Kidney tubule cell (primary cell): ENCODE measurements at regions not wholly inside any gene's neighbourhood (a gene's known extent, or its start where the extent isn't known, plus 50 kb on each side); places are given as distances from the start of the nearest gene placed in this dataset.
"Not testable (repeated sequence)": the region's sequence is repeated elsewhere in the genome, so short reads cannot be mapped to it uniquely, and the experiment has no call there.

ENCODE experiments used
- DNase-seq: peaks from one replicate; pipeline ENCODE4 v3.0.0-alpha.2; 2018; ENCODE audit warnings: low spot score

DNA sequence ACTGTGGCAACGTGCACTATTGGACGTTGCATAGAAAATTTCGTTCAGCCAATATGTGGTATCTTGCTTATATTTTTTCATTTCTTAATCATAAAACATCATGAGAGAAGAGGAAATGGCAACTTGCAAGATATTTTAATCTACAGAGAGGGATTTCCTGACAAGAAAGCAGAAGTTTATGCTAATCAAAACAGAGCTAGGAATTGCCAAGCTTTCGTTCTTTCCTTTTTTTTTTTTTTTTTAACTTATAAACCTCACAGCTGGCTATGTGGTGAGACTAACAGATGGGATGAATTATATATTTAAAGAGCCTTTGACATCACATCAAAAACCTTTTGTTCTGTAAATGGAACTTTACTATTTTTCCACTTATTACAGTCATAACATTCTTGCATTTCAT lies 1136.9 kb upstream of the TMEFF2 start:
- DNase-seq: no peak

DNA sequence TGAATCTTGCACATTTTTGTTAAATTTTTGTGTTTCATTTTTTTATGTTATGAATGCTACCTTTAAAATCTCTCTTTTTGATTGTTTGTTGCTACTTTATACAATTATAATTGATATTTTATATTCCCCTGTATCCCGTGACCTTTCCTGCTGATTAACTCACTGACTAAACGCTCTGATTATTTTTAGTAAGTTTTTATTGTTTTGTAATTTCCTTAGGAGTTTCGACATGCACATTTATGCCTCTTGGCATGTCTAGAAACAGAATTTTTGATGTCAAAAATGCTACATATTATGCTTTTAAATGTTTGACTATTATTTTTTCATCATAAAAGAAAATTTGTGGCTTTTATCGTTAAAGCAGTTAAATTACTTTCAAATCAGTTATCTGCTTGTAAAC lies 1131.6 kb upstream of the TMEFF2 start:
- no peak for DNase-seq

DNA sequence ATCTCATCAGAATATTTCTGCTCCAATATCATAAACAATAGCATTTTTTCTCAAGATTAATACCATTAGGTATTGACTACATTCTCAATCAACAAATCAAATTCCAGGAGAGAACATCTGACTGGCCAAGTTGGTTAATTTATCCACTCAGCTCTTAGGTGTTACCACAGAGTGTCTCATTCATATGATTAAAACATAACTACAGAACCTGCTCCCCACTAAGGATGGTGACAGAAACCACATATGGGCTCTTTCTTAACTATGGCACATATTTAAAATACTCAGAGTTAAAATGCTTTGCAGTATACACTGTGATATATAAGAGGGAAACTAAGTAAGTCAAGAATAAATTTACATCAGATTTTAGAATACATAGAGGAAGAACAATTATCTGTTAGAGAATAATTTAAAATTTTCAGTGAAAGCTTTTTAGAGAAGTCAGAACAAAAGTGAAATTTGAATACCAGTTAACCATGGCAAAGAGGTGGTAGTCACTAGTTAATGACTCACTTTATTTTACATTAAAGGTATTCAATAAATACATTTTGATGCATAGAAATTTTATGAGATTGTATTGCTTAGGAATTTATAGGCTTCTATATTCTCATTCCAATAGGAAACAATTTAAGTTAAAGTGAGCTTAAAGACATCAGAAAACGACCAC lies 1120.8 kb upstream of the TMEFF2 start:
- no peak for DNase-seq

DNA sequence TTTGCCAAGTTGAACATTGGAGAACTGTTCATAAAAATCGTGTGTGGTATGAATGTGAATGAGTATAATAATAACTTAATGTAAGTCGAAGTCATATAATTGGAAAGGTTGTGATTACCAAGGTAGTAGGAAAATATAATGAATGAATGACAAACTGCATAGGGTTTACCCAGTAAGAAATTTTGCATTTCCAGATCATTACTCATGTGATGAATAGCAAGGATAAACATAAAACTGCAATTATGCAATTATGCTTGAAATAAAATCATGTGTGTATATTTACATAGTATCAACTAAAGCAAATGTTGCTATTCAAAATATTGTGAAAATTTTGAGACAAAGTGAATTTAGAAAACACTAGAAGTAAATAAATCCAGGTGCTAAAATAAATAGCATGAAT lies 1108.7 kb upstream of the TMEFF2 start:
- DNase-seq: no peak

DNA sequence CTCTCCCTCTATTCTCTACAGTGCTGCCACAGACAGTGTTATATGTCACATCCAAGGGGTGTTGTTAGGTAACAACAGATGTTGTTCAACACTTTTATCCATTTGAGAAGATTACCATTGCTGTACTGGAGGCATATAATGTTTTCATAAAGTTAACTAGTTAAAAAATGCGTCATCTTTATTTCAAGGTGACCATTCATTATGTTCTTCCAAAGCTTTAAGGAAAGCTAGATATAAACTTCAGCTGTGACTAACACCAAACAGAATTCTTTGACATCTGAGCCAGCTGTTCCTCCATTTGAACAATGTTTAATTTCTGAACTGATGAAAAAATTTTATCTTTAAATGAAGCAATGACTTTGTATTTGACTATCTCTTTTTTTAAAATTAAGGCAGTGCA lies 1099.6 kb upstream of the TMEFF2 start:
- no peak for DNase-seq

DNA sequence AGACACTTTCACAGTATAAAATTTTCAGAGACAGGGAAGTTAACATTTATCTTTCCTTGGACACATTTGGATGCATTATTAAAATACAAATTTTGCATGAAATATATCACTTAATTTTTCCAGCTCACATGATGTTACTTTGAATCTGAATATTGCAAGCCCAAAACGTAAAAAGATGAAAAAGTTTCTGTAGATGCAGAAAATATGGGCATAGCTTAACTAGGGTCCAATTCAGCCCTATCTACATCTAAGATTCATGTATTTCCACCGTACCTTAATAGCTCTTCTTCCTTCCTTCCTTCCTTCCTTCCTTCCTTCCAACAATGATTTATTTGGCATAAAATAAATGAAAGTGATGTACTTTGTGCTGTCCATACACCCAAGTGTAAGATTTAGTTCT lies 1084.6 kb upstream of the TMEFF2 start:
- DNase-seq: no peak

DNA sequence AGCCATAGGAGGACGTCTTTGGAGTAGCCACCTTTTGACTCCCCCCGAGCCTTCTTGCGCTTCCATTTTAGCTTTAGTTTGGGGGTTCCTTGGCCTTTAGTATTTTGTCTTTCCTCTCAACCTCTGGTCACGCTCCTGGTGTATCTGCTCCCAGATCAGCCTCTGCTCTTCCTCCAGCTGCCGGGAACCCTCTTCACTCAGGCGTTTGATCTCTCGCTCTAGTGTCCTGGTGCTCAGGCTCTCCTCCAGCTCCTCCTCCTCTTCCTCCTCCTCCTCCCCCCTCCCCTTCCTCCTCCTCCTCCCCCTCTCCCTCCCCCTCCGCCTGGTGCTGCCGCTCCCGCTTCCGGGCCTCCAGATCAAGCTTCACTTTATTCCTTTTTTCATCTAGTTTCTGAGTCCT lies 1082.3 kb upstream of the TMEFF2 start:
- no peak for DNase-seq

DNA sequence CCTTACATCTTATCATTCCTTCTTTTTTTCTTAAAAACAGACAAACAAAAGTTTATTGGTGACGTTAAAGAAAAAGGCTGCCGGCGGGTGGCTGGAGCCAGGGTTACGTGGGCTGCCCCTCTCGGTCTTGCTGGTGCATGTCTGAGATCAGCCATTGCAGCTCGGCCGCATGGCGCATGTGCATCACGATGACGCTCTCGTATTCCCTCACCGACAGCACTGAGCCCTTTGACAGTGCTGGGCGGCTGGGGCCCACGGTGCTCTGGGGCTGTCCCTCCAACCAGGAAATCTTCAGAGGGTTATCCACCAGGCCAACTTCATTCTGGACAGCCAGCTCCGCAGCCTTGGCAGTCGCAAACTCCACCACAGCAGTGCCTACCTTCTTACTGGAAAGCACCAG lies 1081.8 kb upstream of the TMEFF2 start:
- DNase-seq: no peak

DNA sequence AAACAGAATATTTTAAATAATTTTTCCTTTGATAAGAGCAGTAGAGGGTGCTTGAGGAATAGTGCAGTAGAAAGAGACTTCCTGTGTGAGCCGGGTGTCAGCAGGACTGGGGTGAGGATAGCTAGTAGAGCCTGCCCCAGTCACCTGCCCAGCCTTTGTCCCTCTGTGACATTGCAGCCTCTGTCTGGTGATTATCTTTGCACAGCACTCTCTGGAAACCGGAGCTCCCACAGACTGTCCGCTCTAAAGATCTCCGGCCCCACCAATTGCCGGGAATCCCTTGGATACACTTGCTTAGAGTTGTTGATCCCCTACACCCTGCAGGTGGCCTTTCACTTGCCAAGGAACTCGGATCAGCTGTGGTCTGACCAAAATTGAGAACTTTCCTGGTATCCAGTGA lies 1081.3 kb upstream of the TMEFF2 start:
- DNase-seq: no peak

DNA sequence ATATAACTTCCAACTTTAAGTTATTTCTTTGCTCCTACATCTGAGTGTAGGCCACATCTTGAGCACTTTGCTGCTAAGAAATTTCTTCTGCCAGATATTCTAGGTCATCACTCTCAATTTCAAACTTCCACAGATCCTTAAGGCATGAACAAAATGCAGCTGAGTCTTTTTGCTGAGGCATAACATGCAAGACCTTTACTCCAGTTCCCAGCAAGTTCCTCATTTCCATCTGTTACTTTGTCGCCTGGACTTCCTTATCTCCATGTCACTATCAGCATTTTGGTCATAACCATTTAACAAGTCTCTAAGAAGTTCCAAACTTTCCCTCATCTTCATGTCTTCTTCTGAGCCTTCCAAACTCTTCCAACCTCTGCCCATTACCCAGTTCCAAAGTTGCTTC lies 1077.3 kb upstream of the TMEFF2 start:
- DNase-seq: no peak

DNA sequence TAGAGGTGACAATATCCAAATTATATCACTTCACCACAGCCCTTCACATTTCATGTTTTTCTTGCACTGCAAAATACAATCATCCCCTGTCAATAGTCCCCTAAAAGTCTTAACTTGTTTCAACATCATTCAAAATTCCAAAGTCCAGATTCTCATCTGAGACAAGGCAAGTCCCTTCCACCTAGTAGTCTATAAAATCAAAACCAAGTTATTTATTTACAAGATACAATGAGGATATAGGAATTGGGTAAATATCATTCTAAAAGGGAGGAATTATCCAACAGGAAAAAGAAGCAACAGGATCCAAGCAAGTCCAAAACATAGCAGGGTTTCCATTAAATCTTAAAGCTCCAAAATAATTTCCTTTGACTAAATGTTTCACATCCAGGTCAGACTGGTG lies 1076.1 kb upstream of the TMEFF2 start:
- DNase-seq: no peak

DNA sequence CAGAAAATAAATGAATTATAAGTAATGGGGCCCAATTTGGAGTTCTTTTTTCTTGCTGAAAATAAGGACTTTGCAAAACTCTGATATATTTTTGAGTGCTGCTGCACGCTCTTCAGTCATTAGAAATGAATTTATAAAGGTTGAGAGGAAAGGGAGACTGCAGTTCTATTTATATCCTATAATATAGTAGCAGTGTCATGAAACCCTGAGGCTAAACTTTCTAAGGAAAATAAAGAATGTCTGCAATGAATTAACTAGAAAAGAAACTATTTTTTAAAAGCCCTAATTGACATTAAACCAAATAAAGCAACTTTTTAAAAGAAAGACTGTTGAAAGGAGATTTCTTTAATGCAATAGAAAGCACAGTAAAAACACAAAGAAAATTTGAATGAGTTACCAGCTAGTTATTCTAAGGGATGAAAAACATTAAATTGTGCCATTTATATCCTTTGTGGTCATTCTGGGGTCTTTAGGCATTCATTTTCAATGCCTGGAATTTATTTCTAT lies 1072.8 kb upstream of the TMEFF2 start:
- DNase-seq: no peak

DNA sequence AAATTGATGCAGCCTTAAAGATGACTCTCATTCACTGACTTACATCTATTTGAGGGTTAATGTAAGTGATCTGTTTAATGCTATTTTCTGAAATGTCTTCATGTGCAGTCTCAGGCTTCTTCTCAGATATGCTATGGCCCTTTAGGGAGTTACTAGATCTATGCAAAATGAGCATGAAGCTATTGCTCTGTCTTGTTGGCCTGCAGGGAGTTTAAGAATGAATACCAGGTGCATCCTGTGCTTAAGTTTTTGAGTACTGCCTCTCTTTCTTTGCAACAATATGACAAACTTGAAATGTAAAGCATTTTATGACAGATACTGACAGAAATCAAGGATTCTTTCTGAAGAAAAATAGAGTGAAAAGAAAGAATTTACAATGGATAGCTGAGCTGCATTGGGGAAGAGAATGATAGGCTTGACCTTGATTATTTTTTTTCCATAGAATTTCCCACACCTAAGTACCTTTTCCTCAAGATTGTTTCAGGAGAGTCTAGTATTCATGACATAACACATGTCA lies 1058.3 kb upstream of the TMEFF2 start:
- no peak for DNase-seq

DNA sequence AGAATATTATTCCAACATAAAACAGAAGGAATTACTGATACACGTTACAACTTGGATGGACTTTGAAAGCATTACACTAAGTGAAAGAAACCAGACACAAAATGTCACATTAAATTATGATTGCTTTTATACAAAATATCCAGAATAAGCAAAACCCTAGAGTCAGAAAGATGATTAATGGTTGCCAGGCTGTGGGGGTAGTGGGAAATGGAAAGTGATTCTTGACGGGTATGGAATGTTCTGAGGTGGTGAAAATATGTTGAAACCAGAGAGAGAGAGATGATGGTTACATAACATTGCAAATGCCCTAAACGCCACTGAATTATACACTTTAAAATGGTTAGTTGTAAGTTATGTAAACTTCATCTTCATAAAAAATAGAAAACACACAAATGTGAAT lies 1057.2 kb upstream of the TMEFF2 start:
- no peak for DNase-seq

DNA sequence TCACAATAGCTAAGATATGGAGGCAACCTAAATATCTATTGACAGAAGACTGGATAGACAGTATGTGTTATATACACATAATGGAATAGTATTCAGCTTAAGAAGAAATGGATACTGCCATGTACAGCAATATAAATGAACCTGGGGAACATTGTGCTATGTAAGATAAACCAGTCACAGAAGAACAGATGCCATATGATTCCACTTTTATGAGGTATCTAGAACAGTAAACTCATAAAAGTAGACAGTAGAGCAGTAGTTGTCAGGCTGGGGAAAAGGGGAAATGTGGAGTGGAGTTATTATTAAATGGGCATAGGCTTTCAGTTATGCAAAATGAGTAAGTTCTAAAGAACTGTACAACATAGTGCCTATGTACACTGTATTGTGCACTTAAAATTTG lies 1055.7 kb upstream of the TMEFF2 start:
- no peak for DNase-seq

DNA sequence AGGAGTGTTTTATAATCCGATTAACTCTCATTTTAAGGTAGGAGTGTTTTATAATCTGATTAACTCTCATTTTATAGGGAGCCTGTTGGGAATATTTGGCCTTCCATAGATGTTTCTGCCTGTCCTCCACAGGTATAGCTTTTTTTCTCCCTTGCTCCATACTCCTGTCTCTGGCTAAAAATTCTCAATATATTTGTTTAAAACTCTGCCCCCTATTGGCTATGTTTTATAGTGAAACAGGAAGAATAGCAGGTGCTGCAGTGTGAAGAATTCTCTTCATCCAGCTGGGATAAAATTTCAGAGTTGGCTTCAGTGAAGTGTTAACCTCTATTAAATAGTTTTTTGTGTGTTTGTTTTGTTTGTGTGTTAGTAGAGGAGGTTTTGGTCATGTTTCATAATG lies 1046.0 kb upstream of the TMEFF2 start:
- peak; percentile 9 for DNase-seq

DNA sequence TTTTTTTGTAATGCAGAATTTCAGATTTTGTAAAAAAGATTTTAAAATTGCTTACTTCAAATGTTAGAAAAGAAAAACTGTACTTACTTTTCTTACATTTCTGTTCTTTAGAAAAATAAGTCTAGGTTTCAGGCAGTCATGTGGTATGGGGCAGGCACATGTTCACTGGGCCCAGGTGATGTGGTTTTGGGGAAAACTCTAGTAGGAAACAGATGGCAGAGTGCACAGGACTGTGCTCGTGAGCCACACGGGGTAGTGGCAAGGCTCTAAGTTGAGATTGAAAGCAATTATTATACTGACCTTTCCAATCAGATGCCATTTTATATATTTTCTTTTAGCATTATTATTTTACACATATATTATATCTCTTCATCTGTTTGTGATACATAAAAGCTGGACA lies 1036.9 kb upstream of the TMEFF2 start:
- DNase-seq: no peak

DNA sequence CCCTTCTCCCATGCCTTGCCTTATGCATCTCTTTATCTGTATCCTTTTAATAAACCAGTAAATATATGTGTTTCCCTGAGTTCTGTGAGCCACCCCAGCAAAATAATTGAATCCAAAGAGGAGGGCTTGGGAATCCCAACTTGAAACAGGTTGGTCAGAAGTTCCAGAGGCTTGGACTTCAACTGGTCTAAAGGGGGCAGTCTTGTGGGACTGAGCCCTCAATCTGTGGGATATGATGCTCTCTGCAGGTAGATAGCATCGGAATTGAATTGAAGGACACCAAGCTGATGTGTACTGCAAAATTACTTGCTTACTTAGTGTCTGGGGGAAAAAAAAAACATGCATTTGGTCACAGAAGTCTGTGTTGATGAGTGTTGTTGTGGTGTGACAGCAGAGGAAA lies 1033.5 kb upstream of the TMEFF2 start:
- DNase-seq: no peak

DNA sequence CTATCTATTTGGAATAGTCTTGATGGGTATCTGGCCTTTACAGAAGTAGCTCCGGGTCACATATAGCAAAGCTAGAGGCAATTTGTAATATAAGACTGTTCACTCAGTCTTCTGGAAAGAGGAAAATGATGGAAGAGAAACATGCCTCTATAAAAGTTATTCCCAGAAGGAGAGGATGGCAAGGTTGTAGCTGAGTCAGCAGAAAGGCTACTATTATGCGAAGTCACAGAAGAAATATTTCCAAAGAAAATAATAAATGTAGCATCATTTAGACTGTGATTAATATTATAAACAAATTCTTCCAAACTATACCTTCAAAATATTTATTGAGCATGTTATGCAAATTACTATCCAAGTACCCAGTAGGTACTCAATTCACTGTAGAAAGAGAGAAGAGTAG lies 1027.7 kb upstream of the TMEFF2 start:
- no peak for DNase-seq

DNA sequence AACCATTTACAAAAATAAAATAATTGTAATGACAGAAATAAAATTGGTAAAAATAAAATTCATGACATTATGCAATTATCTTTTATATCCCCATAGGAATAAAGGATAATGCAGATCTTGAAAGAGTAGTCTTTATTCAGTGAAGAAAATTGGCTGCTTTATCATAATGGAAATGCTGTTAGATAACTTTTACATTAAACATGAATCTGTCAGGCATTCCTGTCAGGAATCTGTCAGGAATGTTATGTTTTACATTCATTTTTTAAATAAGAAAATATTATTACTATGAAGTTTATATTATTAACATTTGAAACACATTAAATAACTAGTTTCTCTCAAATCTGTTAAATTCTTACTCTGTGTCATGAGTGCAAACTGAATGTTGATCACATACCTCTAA lies 1024.7 kb upstream of the TMEFF2 start:
- no peak for DNase-seq

DNA sequence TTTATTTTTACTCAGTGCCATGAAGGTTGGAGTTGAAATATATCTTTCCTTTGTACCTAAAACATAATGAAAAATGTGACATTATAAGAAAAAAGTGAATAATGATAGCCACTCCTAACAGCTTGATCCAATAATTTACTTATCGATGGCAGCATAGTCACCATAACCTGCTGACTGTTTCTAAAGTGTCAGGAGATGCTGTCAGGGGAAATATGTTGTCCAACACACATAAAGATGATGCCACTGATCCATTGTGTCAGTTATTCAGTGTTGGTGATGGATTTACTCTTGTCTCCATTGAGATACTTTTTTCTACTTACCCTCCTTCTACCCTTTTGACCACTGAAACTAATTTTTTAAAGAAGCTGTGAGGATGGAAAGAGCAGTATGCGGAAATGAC lies 1006.9 kb upstream of the TMEFF2 start:
- no peak for DNase-seq

DNA sequence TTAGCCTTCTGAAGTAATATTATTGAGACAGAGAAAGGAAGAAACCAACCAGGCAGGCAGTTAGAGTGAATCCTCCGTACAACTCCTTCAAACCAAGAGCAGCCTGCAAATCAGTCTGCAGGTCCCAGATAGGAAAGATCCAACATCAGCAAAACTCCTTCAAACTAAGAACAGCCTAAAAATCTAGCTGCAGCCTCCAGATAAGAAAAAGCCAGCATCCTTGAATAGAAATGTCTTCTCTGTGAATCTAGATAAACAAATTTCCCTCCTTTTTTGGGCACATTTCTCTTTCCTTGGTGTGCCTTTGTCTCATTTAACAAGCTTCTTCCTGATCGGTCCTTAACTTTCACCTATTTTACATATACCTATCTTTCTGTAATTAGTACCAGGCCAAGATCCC lies 1004.6 kb upstream of the TMEFF2 start:
- DNase-seq: no peak

DNA sequence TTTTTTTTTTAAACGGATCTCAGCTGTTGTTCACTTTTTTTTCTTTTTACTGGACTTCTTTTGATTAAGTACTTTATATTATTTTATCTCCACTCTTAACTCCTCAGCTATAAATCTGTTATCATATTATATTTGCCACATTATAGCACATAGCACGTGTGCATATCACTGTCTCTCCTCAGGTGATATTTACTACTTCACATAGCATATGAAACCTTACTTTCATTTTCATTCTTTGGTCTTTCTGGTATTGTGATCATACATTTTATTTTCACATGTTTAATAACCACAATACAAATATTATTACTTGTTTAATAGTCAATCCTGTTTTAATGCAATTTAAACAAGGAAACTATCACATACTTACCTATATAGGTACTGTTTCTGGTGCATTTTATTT lies 993.1 kb upstream of the TMEFF2 start:
- no peak for DNase-seq

DNA sequence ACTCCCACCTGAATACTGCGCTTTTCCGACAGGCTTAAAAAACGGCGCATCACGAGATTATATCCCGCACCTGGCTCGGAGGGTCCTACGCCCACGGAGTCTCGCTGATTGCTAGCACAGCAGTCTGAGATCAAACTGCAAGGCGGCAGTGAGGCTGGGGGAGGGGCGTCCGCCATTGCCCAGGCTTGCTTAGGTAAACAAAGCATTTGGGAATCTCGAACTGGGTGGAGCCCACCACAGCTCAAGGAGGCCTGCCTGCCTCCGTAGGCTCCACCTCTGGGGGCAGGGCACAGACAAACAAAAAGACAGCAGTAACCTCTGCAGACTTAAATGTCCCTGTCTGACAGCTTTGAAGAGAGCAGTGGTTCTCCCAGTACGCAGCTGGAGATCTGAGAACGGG lies 976.2 kb upstream of the TMEFF2 start:
- DNase-seq: not testable (repeated sequence)
